HL-60 (cell line): ENCODE measurements at regions not wholly inside any gene's neighbourhood (a gene's known extent, or its start where the extent isn't known, plus 50 kb on each side); places are given as distances from the start of the nearest gene placed in this dataset.

Experiments used
- CTCF ChIP-seq: IDR thresholded peaks from one replicate; pipeline ENCODE4 v1.5.1; 2011; ENCODE audit warnings: low read length, control low read depth, inconsistent platforms; ENCODE audit not compliant: insufficient read depth
- GABPA ChIP-seq: IDR thresholded peaks from 2 replicates; pipeline ENCODE4 v1.6.1; 2012; ENCODE audit warnings: low read depth
- TF ChIP-seq, protein P1 (sequence below): IDR thresholded peaks from 2 replicates; pipeline ENCODE4 v1.6.1; 2012; ENCODE audit warnings: low read depth; ENCODE audit not compliant: insufficient replicate concordance

DNA sequence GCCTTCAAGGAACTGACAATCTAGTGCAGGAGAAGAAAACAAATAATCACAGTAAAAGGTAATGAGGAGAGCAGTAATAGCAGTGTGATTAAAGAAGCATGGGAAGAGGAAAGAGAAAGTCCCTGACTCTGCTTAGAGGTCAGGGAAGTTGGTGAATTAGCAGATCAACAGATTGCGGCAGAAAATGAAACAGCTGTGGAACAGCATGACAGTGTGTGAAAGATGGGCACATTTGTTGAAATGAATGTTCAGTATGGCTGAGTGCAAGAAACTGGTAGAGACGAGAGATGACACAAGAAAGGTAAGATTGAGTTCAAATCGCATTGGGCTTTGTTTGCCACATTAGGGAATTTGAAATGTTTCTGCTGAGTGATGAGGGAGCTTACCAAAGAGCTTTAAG is 63.7 kb upstream of the RASSF8 start:
- TF ChIP-seq CTCF (no peak), GABPA (no peak)
- TF ChIP-seq, protein P1, sequence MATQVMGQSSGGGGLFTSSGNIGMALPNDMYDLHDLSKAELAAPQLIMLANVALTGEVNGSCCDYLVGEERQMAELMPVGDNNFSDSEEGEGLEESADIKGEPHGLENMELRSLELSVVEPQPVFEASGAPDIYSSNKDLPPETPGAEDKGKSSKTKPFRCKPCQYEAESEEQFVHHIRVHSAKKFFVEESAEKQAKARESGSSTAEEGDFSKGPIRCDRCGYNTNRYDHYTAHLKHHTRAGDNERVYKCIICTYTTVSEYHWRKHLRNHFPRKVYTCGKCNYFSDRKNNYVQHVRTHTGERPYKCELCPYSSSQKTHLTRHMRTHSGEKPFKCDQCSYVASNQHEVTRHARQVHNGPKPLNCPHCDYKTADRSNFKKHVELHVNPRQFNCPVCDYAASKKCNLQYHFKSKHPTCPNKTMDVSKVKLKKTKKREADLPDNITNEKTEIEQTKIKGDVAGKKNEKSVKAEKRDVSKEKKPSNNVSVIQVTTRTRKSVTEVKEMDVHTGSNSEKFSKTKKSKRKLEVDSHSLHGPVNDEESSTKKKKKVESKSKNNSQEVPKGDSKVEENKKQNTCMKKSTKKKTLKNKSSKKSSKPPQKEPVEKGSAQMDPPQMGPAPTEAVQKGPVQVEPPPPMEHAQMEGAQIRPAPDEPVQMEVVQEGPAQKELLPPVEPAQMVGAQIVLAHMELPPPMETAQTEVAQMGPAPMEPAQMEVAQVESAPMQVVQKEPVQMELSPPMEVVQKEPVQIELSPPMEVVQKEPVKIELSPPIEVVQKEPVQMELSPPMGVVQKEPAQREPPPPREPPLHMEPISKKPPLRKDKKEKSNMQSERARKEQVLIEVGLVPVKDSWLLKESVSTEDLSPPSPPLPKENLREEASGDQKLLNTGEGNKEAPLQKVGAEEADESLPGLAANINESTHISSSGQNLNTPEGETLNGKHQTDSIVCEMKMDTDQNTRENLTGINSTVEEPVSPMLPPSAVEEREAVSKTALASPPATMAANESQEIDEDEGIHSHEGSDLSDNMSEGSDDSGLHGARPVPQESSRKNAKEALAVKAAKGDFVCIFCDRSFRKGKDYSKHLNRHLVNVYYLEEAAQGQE = no peak
